DMS153 treated with DMSO at 0.1 percent for 48 hours (cell line): ENCODE measurements at regions not wholly inside any gene's neighbourhood (a gene's known extent, or its start where the extent isn't known, plus 50 kb on each side); places are given as distances from the start of the nearest gene placed in this dataset.

ENCODE experiments used
- DNase-seq: peaks from one replicate; lab custom pipeline; 2025; ENCODE audit not compliant: unreplicated experiment; lab: John Stamatoyannopoulos, UW

DNA sequence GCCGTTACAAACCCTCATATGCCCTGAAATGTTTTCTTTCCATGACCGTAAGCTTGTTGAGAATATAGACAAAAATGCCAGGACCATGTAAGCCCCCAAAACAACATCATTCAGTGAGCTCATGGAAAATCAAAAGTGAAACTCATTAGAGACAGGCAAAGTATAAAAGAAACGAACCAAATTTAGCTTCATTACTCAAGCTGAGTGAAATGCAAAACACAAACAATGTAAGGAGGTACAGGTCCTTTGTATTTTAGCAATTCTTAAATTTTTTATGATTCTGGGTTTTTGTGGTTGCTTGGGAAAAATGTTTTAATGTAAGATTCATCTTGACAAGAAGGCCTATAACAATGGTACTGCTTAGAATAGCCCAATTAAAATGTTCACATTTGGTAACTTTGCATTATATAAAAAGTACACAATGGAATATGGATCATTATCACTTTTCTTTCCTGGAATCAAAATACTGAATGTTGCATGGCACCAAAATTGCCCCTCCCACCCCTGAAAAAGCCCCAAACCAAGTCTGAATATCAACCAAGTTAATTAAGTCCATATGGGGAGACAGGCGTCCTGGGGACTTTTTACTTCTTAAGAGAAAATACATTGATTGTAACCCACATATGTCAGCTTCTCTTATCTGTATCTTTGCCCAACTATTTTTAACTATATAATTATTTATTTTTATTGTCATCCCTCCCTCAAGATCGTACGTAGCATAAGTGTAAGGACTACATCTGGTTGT lies 247.7 kb upstream of the CDIN1 start:
- DNase-seq = no peak

DNA sequence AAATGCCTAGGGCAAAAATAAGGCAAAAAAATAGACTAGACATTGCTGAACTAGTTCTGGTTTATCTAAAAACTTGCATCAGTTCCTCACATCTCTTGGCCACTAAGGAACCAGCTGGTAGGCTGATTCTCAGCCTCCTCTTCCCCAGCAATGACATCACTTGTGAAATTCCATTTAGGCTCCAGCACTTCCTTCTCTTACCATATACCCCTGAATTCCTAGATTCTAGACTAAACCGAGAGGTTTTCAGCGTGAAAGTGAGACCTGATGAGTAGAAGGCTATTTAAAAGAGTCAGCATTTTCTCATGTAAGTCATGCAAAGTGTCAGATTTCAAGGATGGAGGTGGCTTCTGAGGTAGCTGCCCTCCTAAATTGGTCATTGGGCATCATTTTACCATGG lies 247.1 kb upstream of the CDIN1 start:
- DNase-seq = no peak

DNA sequence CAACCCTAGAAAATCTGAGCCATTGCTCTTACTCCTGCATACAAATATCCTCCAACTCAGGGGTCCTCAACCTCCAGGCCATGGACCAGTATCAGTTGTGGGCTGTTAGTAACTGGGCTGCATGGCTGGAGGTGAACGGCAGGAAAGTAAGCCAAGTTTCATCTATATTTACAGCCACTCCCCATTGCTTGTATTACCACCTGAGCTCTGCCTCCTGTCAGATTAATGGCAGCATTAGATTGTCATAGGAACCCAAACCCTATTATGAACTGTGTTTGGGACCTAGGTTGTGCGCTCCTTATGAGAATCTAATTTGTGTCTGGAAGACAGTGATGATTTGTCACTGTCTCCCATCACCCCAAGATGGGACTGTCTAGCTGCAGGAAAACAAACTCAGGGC lies 246.5 kb upstream of the CDIN1 start:
- DNase-seq = no peak

DNA sequence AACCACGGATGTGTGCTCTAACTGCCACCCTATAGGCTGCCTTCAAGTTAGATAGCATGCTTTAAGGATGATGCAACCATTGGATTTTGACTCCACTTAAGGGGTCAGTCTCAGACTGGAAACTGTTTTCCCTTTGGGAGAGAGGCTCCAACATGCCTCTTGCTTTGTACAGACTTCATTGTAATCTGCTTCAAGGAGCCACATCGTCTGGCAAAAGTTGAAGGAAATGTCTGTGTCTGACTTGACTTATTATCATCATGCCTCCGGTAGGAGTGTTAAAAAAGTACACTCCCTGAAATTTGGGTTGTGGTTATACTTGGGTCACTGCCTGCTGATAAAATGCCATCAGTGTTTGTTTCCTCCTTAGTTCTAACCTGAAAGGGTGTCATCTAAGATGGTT lies 245.4 kb upstream of the CDIN1 start:
- no peak for DNase-seq

DNA sequence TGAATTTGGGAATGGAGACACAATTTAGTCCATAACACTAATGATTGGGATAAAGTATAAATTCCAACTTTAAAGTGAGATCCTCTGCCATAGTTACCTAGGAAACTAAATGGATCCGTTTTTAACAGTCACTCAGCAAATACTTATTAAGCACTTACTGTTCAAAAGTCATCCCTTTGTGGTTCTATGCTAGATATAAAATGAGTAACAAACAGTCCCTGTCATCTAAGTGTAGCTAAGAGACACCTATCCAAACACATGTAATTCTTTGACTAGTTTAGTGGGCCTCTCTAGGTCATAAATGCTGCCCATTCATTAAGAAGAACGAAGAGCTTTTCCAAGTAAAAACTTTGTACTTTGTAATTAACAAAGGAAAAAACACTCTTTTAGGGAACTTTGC lies 244.2 kb upstream of the CDIN1 start:
- no peak for DNase-seq

DNA sequence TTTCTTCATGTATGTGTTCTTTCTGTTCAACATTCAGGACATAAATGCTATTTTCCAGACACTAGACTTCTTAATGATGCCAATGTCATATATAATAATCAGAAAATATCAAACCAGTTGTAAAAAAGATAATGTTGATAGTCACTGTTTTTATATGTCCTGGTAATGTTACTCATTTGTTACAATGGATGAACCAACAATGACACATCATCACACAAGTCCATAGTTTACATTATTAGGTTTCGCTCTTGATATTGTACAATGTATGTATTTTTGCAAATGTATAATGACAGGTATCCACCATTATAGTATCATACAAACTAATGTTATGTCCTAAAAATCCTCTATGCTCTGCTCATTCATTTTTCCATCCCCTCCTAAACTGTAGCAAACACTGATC lies 243.8 kb upstream of the CDIN1 start:
- no peak for DNase-seq

DNA sequence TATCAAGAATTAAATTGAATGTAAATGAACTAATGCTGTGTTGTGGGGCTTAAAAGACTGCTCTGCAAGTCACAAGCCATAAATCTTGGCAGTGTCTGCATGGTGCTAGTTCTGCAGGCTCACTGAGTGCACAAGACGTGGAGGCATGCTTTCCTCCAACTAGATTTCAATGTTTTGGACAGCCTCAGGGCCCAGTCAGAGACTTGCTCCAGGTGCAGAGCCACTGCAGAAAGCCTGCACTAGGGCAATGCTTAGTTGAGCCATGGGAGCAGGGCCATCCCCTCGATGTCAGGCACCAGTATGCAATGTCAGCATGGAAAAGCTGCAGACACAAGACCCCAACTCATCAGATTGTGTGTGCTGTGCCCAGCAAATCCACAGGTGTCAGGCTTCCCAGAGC lies 234.5 kb upstream of the CDIN1 start:
- DNase-seq = no peak

DNA sequence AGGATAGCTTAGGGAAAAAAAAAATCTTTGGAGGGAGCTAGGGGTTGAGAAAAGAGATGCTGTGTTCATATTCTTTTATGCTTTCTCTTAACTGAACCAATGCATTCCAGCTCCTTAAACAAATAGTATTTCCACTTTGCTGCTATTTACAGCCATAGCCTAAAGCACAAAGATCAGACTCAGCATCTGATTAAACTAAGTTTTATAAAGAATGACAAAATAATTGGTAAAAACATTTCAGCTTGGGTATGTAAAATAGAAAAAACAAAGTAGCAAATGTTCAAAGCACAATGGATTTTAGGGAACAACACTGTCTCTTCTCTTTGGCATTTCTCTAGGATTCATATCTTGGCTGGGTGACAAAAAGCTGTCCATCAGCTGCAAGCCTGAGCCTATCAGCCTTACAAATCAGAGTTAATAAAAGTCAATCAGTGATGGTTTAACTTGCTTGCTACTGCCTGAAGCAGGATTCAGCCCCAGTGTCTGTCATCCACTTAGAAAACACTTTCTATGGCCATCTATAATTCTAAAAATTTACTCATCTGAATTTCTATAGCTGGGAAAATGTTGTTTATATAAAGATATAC lies 232.1 kb upstream of the CDIN1 start:
- no peak for DNase-seq

DNA sequence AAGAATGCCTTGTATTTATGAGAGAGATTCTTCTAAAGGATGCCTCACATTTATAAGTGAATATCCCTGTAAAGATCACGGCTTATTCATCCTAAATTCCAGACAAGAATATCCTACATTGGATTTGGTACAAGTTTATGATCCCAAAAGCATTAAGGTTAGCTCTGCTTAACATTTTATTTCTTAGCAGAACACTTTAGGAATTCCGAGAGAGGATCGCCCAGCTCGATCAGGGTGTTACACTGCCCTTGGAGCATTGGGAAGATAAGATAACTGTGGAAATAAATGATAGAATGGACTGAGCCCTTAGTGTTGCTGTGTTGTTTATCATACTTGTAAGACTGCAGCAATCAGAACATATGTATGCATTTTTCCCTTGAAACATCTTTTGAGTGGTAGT lies 223.0 kb upstream of the CDIN1 start:
- no peak for DNase-seq

DNA sequence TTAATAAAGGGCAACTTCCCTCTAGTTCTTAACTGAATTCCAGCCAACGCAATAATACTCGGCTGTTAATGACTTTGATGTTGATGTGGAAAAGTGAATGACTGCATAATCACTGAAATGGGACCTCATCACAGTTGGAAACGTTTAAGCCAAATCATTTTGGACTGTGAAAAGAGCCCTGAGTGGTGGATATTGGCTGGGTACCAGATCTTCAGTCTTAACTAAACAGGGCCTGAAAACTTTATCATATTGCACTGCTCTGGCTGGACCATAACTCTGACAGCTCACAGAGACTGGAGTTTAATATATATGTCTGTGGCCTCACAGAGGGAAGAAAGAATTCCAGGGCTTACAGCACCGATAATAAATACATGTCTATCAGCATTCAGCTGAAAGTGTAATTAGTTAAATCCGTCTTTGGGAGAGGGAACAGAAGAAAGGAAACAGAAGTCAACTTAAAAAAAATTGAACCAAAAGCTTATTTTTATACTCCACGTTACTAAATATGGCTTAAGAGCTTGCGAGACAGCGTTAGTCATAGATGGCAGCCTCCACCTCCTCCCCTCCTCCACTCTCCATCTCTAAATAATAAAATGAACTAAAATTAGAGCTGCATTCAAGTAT lies 222.3 kb upstream of the CDIN1 start:
- no peak for DNase-seq

DNA sequence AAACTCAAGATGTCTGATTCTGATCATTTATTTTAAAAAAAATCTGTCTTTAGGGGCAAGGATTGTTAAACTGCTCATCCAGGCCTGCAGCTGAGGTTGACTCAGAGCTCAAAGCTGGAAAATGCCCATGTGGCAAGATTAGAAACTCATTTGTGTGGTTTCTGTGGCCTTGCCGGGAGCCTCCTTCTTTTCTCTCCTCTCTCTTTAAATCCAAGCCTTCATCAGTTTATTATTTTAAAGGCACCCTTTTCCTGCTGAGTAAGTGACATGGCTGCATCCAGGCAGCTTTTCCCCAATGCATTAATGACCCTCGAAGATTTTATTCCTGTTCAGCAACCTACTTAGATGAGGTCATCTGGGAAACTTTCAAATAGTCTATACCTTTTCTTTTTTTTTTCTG lies 221.3 kb upstream of the CDIN1 start:
- no peak for DNase-seq

DNA sequence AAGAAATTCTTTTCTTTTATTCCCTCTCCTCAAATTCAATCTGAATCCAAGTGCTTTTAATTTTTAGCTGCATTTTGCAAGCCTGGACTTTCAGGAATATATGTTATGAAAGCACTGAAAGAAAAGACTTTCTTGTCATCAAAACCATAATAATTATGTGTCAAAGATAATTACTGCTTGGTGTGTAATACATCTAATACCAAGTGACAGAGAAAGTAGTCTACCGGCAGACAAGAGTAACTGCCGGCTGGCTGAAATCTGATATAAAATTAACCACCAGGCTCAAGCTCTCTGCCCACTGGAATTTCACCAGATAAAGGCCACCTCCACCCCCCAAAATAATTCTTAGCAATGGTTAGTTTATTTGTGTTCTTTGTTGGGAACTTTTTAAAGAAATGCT lies 220.9 kb upstream of the CDIN1 start:
- DNase-seq = no peak

DNA sequence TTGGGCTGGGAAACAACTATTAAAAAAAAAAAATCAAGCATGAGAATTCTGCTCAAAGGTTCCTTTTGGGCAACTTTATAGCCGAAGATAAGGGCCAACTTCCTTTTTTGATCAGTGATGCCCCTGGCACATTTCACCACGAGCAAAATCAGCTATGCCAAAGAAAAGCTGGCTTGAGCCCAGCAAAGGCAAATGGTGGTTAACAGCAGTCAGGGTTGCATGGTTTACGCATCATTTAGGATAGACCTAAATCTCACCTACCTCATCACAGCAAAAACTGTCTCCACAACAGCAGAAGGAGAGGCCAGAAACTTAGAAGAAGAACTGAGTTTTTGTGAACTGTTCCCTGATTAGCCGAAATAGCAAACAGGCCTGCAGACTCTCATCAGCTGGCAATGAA lies 220.1 kb upstream of the CDIN1 start:
- no peak for DNase-seq

DNA sequence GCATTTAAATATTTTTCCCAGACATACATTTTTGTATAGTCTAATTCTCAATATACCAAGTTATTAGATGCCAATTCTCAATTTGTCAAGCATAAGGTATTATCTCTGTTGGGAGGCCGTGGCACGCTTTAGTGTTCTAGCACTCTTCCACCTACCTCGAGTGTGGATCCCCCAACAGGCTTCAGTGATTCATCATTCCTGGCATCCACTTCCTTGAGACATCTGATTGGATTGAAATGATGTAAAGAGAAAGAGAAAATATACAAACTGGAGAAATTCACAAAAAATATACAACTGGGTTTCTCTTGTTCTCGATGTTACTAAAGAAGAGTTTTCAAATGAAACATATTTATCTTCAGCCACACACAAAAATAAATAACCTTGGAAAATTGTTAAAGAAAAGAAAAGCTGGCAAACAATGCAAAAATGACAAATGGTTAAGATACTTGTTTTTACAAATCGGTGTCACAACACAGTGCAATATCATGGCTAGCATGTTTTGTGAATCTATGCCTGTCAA lies 218.0 kb upstream of the CDIN1 start:
- DNase-seq = no peak

DNA sequence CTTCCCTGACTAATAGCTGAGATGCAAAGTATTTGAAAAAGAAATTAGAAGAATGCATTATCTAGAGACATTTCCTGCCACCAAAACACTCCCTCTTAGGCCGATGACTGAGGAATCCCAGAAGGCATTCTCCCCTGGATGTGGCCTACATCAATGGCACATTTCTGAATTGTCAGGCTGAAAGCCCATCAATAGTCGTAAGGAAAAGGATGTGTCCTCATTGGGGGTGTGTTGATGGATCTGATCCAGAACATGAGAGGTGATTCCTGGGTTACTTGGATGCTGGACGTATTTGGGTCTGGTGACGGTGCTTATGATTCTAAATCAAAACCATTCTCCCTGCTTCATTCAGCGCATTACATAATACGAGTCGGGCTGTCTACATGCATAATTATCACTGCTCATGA lies 216.9 kb upstream of the CDIN1 start:
- no peak for DNase-seq

DNA sequence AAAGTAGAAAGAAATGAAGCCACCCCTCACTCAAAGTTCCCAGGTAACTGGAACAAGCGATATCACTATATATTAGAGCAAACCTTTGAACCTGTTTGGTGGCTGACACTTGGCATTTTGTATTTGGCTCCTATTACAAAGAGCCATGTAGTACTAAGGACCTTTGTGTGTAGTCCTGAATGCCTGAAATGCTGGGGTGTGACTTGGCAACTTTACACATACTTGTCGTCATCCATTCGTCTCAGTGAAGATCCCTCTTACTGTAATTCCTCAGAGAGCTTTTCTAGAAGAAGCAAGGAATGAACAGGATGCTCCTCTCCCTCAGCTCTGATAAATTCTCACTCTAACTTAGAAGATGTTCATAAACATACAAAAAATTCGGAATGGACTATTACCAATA lies 216.1 kb upstream of the CDIN1 start:
- DNase-seq = no peak

DNA sequence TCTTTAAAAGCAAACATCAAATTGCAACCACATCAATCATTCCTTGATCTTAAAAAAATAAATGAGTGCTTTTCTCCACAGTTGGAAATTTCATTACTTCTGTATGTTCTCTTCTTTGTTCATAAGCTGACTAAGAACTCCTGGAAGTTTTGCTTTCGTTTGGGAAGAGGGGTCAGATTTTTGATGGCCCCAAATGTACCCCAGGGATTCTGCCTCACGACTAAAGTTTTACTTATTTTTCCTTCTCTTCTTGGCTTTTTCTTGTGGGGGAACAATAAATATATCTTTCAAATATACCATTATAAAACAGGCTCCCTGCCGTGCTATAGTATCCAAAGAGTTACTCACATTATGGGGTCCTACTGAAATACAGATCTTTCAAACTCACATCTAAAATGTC lies 215.0 kb upstream of the CDIN1 start:
- no peak for DNase-seq

DNA sequence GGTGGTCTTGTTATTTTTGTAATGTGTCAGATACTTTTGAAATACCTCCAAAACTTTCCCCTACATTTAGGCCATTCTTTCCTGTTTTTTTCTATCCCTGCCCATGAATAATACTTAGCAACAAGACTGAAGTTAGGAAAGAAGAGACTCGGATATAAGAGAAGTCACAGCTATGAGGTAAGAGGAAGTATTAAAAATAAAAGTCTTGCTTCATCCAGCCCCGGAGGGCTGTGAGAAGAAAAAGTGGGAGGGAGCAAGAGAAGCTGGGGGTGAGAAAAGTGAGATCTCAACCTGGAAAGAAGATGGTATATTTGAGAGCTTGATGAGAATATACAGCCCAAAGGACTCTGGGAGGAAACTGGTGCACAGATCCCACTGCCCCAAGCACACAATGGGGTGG lies 213.5 kb upstream of the CDIN1 start:
- DNase-seq = no peak

DNA sequence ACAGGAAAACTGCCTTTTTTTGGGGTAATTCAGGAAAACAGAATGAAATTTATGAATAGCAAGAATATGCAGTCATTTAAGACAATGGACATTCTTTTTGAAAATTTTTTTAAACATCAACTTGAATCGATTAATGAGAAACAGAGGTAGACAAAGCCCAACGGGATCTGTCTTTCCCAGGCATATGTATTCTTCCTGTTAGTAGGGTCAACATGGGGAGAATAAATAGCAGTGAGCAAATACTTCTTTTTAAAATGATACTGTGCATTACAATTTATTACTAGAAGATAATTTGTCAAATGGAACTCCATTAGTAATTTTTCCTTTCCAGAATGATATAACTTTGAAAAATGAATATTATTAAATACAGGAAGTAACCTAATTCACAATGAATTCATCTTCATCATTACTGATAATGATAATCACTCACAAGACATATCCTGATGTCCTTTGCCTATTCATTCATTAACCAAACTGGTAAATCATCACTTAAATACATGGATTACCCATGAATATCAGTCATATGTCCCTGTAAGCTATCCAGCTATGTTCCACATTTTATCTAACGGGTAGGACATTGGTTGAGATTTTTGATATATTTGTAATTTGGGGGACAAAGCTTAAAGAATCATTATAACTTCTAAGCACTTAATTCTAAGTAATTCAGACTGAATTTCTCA lies 209.2 kb upstream of the CDIN1 start:
- no peak for DNase-seq

DNA sequence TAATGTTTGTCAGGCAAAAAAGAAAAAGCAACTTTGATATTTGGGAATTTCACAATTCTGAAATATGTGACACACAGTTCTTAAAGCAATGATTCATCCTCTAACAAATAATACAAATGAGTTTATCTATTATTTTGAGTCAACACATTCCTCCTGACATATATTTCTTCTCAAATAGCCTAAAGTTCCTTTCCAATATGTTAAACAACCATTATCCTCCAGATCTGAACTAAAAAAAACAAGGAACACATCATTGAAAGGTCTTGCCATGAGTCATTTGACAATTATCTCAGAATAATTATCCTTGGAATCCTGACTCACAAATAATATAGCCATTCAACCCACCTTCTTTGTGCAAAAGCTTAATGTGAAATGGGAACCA lies 208.7 kb upstream of the CDIN1 start:
- no peak for DNase-seq

DNA sequence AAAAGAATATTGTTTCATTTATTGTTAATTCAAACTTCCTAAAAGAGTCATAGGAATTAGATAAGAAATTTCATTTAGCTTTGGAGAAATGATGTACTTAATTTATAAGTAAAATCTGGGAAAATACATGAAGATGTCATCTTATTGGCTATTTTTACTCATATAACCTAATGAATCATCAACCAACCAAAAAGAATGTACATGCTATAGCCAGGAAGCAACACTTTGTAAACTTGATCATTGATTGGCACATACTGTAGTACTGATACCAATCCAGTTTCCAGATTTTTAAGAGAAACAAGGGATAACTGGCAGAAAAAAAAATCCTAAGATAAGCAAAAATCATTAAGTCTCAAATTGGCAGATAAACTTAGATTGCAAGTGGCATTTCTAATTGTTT lies 207.9 kb upstream of the CDIN1 start:
- DNase-seq = no peak

DNA sequence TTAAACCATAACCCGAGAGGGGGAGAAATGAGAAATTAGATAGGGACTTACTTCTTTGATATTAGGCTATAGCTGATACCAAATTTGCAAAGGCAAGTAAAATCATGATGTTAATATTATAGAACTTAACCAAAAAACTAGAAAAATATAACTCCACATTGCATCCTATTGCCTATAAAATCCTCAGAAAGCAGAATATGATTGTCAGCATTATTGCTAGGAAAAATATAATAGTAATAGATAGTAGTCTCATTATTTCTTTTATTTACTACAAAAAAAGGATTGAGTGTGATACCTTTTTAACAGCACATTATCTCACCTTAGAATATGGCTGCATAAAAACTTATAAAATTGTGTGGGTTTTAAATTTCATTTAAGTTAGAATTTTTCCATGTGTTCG lies 206.5 kb upstream of the CDIN1 start:
- DNase-seq = no peak
